ENCODE measurements at regions not wholly inside any gene's neighbourhood (a gene's known extent, or its start where the extent isn't known, plus 50 kb on each side); places are given as distances from the start of the nearest gene placed in this dataset.
"Not testable (repeated sequence)": the region's sequence is repeated elsewhere in the genome, so short reads cannot be mapped to it uniquely, and the experiment has no call there.

DNA sequence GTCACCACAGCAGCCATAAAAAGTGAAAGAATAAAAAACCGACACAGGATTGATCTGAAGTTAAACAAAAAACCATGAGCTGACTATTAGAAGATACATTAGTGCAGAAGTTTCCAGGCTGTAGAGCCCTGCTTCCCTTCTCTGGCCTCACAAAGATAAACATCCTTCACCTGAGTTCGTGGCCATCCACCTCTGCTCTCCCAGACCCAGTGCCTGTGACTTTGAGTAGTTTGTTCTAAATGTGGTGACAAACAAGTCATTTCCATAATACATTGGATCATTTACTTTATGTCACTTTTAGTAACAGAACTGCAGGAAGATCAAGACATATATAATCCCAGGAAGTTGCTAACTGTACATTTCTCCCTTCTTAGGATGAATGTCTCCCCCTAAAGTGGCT is 241.9 kb upstream of the MAP2 start:
- H3K9me3 ChIP-seq (ENCODE audit: control insufficient read depth in 4 of 4, low read length in 3 of 4): no peaks in the 10 kb centered on the region
- no peak overlapping the region for H3K4me3 ChIP-seq (ENCODE audit: low read depth in 1 of 3, low read length in 3 of 3)
- H3K4me1 ChIP-seq (ENCODE audit: control insufficient read depth in 4 of 4, insufficient read depth in 4 of 4, low read length in 3 of 4): no peaks in the 10 kb centered on the region
- H3K27me3 ChIP-seq (ENCODE audit: control insufficient read depth in 4 of 4, insufficient read depth in 4 of 4, low read length in 3 of 4): no peaks in the 10 kb centered on the region
- H3K36me3 ChIP-seq (ENCODE audit: control insufficient read depth in 4 of 4, insufficient read depth in 3 of 4, low read depth in 1 of 4, low read length in 3 of 4): no peaks in the 10 kb centered on the region
- TF ChIP-seq SP1 (IDR thresholded peaks at IDR 0.05) (no peak), GABPA (IDR thresholded peaks at IDR 0.05 in 1 of 2, conservative IDR thresholded peaks at IDR 0.05 in 1 of 2) (no peak), JUND (IDR thresholded peaks at IDR 0.05) (no peak), RXRA (IDR thresholded peaks at IDR 0.05) (no peak), FOXA2 (IDR thresholded peaks at IDR 0.05) (no peak), YY1 (IDR thresholded peaks at IDR 0.05) (no peak), RAD21 (IDR thresholded peaks at IDR 0.05) (no peak), FOXA1 (IDR thresholded peaks at IDR 0.05) (no peak), HNF4G (IDR thresholded peaks at IDR 0.05) (no peak), TAF1 (conservative IDR thresholded peaks at IDR 0.05) (no peak), NR2F2 (IDR thresholded peaks at IDR 0.05) (no peak), EGR1 (IDR thresholded peaks at IDR 0.05; ENCODE audit: low read depth in 2 of 2) (no peak), HNF4A (conservative IDR thresholded peaks at IDR 0.05) (no peak)
- TF ChIP-seq, protein P1, sequence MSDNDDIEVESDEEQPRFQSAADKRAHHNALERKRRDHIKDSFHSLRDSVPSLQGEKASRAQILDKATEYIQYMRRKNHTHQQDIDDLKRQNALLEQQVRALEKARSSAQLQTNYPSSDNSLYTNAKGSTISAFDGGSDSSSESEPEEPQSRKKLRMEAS (IDR thresholded peaks at IDR 0.05): no peak
- TF ChIP-seq, protein P2, sequence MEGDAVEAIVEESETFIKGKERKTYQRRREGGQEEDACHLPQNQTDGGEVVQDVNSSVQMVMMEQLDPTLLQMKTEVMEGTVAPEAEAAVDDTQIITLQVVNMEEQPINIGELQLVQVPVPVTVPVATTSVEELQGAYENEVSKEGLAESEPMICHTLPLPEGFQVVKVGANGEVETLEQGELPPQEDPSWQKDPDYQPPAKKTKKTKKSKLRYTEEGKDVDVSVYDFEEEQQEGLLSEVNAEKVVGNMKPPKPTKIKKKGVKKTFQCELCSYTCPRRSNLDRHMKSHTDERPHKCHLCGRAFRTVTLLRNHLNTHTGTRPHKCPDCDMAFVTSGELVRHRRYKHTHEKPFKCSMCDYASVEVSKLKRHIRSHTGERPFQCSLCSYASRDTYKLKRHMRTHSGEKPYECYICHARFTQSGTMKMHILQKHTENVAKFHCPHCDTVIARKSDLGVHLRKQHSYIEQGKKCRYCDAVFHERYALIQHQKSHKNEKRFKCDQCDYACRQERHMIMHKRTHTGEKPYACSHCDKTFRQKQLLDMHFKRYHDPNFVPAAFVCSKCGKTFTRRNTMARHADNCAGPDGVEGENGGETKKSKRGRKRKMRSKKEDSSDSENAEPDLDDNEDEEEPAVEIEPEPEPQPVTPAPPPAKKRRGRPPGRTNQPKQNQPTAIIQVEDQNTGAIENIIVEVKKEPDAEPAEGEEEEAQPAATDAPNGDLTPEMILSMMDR (IDR thresholded peaks at IDR 0.05; ENCODE audit: low read depth, low read length, missing input control): no peak
- TF ChIP-seq, protein P3, sequence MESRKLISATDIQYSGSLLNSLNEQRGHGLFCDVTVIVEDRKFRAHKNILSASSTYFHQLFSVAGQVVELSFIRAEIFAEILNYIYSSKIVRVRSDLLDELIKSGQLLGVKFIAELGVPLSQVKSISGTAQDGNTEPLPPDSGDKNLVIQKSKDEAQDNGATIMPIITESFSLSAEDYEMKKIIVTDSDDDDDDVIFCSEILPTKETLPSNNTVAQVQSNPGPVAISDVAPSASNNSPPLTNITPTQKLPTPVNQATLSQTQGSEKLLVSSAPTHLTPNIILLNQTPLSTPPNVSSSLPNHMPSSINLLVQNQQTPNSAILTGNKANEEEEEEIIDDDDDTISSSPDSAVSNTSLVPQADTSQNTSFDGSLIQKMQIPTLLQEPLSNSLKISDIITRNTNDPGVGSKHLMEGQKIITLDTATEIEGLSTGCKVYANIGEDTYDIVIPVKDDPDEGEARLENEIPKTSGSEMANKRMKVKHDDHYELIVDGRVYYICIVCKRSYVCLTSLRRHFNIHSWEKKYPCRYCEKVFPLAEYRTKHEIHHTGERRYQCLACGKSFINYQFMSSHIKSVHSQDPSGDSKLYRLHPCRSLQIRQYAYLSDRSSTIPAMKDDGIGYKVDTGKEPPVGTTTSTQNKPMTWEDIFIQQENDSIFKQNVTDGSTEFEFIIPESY (IDR thresholded peaks at IDR 0.05): no peak
- TF ChIP-seq, protein P4, sequence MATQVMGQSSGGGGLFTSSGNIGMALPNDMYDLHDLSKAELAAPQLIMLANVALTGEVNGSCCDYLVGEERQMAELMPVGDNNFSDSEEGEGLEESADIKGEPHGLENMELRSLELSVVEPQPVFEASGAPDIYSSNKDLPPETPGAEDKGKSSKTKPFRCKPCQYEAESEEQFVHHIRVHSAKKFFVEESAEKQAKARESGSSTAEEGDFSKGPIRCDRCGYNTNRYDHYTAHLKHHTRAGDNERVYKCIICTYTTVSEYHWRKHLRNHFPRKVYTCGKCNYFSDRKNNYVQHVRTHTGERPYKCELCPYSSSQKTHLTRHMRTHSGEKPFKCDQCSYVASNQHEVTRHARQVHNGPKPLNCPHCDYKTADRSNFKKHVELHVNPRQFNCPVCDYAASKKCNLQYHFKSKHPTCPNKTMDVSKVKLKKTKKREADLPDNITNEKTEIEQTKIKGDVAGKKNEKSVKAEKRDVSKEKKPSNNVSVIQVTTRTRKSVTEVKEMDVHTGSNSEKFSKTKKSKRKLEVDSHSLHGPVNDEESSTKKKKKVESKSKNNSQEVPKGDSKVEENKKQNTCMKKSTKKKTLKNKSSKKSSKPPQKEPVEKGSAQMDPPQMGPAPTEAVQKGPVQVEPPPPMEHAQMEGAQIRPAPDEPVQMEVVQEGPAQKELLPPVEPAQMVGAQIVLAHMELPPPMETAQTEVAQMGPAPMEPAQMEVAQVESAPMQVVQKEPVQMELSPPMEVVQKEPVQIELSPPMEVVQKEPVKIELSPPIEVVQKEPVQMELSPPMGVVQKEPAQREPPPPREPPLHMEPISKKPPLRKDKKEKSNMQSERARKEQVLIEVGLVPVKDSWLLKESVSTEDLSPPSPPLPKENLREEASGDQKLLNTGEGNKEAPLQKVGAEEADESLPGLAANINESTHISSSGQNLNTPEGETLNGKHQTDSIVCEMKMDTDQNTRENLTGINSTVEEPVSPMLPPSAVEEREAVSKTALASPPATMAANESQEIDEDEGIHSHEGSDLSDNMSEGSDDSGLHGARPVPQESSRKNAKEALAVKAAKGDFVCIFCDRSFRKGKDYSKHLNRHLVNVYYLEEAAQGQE (IDR thresholded peaks at IDR 0.05): no peak
- TF ChIP-seq, protein P5, sequence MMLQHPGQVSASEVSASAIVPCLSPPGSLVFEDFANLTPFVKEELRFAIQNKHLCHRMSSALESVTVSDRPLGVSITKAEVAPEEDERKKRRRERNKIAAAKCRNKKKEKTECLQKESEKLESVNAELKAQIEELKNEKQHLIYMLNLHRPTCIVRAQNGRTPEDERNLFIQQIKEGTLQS (IDR thresholded peaks at IDR 0.05): no peak
- DNase-seq (ENCODE audit: low spot score): no peak
- H3K27ac ChIP-seq (ENCODE audit: low read depth in 1 of 2, low read length in 2 of 2): no peak overlapping the region
- no peak overlapping the region for H3K9ac ChIP-seq (ENCODE audit: low read depth in 1 of 2, low read length in 2 of 2)
- WGBS: 42% methylated on average over 2 of the region's 2 CpGs

DNA sequence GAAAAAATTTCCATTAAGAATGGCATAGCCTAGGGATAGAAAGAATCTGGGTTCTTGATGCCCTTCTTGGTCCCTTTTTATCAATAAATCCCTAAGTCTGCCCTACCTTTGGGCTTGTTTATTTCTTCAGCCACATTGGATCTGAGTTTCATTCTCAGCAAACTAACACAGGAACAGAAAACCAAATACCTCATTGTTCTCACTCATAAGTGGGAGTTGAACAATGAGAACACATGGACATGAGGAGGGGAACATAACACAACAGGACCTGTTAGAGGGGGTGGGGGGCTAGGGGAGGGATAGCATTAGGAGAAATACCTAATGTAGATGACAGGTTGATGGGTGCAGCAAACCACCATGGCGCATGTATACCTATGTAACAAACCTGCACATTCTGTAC is 237.0 kb upstream of the MAP2 start:
- H3K27ac ChIP-seq (ENCODE audit: low read depth in 1 of 2, low read length in 2 of 2); H3K9ac ChIP-seq (ENCODE audit: low read depth in 1 of 2, low read length in 2 of 2); H3K9me3 ChIP-seq (ENCODE audit: control insufficient read depth in 4 of 4, low read length in 3 of 4); DNase-seq (ENCODE audit: low spot score); H3K36me3 ChIP-seq (ENCODE audit: control insufficient read depth in 4 of 4, insufficient read depth in 3 of 4, low read depth in 1 of 4, low read length in 3 of 4); H3K27me3 ChIP-seq (ENCODE audit: control insufficient read depth in 4 of 4, insufficient read depth in 4 of 4, low read length in 3 of 4); H3K4me1 ChIP-seq (ENCODE audit: control insufficient read depth in 4 of 4, insufficient read depth in 4 of 4, low read length in 3 of 4); H3K4me3 ChIP-seq (ENCODE audit: low read depth in 1 of 3, low read length in 3 of 3): not testable (repeated sequence)
- 88% methylated on average over 1 of the region's 1 CpG for WGBS
